WTC11 (cell line): ENCODE measurements at regions not wholly inside any gene's neighbourhood (a gene's known extent, or its start where the extent isn't known, plus 50 kb on each side); places are given as distances from the start of the nearest gene placed in this dataset.

Experiments
- ATF6 ChIP-seq: sonication (generic); formaldehyde crosslinking; IDR thresholded peaks from 2 replicates; pipeline ENCODE4 v1.8.1; 2023; ENCODE audit warnings: mild to moderate bottlenecking, missing genetic modification reagents
- CREB1 ChIP-seq: sonication (generic); formaldehyde crosslinking; IDR thresholded peaks from 2 replicates; pipeline ENCODE4 v1.8.0; 2023; ENCODE audit warnings: mild to moderate bottlenecking, missing genetic modification reagents
- CTCF ChIP-seq: fragments of 200-600 bp; IDR thresholded peaks from 2 replicates; pipeline ENCODE4 v1.8.0; 2022; ENCODE audit warnings: antibody characterized with exemption
- E2F5 ChIP-seq: sonication (generic); formaldehyde crosslinking; IDR thresholded peaks from 2 replicates; pipeline ENCODE4 v1.8.1; 2022; ENCODE audit warnings: mild to moderate bottlenecking, moderate library complexity, missing genetic modification reagents
- ESRRA ChIP-seq: sonication (generic); formaldehyde crosslinking; IDR thresholded peaks from 2 replicates; pipeline ENCODE4 v1.8.1; 2022; ENCODE audit warnings: mild to moderate bottlenecking, missing genetic modification reagents, borderline replicate concordance
- MXD4 ChIP-seq: fragments of 250-450 bp; sonication (Bioruptor Pico); IDR thresholded peaks from 2 replicates; pipeline ENCODE4 v1.8.0; 2021; ENCODE audit warnings: mild to moderate bottlenecking, moderate library complexity, borderline replicate concordance
- NR3C1 ChIP-seq: sonication (generic); formaldehyde crosslinking; conservative IDR thresholded peaks from 2 replicates; pipeline ENCODE4 v1.8.1; 2023; ENCODE audit warnings: low read depth, mild to moderate bottlenecking, missing genetic modification reagents
- TEAD1 ChIP-seq: sonication (generic); formaldehyde crosslinking; IDR thresholded peaks from 2 replicates; pipeline ENCODE4 v1.8.0; 2022; ENCODE audit warnings: mild to moderate bottlenecking, missing genetic modification reagents
- USF1 ChIP-seq: sonication (generic); formaldehyde crosslinking; IDR thresholded peaks from 2 replicates; pipeline ENCODE4 v1.8.0; 2022; ENCODE audit warnings: mild to moderate bottlenecking, missing genetic modification reagents
- TF ChIP-seq, protein P1 (sequence below): sonication (generic); formaldehyde crosslinking; IDR thresholded peaks from 2 replicates; pipeline ENCODE4 v1.8.1; 2023; ENCODE audit warnings: mild to moderate bottlenecking, missing genetic modification reagents
- TF ChIP-seq, protein P2 (sequence below): sonication (generic); formaldehyde crosslinking; IDR thresholded peaks from 2 replicates; pipeline ENCODE4 v1.8.0; 2022; ENCODE audit warnings: mild to moderate bottlenecking, missing genetic modification reagents
- TF ChIP-seq, protein P3 (sequence below): sonication (generic); formaldehyde crosslinking; IDR thresholded peaks from 2 replicates; pipeline ENCODE4 v1.8.1; 2022; ENCODE audit warnings: low read depth, missing genetic modification reagents, borderline replicate concordance
- TF ChIP-seq, protein P4 (sequence below): sonication (generic); formaldehyde crosslinking; IDR thresholded peaks from 2 replicates; pipeline ENCODE4 v1.8.1; 2022; ENCODE audit warnings: missing genetic modification reagents, borderline replicate concordance

GRCh38 chr4:64022560-64022959 lies 386.7 kb downstream of the TECRL start:
- TF ChIP-seq, protein P1, sequence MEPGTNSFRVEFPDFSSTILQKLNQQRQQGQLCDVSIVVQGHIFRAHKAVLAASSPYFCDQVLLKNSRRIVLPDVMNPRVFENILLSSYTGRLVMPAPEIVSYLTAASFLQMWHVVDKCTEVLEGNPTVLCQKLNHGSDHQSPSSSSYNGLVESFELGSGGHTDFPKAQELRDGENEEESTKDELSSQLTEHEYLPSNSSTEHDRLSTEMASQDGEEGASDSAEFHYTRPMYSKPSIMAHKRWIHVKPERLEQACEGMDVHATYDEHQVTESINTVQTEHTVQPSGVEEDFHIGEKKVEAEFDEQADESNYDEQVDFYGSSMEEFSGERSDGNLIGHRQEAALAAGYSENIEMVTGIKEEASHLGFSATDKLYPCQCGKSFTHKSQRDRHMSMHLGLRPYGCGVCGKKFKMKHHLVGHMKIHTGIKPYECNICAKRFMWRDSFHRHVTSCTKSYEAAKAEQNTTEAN, result no peak
- TF ChIP-seq E2F5 (CRISPR knock-in tag) (no peak), CREB1 (CRISPR knock-in tag) (no peak), CTCF (no peak), MXD4 (CRISPR knock-in tag) (no peak), USF1 (CRISPR knock-in tag) (no peak), ATF6 (CRISPR knock-in tag) (no peak), TEAD1 (CRISPR knock-in tag) (no peak), NR3C1 (CRISPR knock-in tag) (no peak), ESRRA (no peak)
- TF ChIP-seq, protein P2, sequence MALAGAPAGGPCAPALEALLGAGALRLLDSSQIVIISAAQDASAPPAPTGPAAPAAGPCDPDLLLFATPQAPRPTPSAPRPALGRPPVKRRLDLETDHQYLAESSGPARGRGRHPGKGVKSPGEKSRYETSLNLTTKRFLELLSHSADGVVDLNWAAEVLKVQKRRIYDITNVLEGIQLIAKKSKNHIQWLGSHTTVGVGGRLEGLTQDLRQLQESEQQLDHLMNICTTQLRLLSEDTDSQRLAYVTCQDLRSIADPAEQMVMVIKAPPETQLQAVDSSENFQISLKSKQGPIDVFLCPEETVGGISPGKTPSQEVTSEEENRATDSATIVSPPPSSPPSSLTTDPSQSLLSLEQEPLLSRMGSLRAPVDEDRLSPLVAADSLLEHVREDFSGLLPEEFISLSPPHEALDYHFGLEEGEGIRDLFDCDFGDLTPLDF (CRISPR knock-in tag), result no peak
- TF ChIP-seq, protein P3, sequence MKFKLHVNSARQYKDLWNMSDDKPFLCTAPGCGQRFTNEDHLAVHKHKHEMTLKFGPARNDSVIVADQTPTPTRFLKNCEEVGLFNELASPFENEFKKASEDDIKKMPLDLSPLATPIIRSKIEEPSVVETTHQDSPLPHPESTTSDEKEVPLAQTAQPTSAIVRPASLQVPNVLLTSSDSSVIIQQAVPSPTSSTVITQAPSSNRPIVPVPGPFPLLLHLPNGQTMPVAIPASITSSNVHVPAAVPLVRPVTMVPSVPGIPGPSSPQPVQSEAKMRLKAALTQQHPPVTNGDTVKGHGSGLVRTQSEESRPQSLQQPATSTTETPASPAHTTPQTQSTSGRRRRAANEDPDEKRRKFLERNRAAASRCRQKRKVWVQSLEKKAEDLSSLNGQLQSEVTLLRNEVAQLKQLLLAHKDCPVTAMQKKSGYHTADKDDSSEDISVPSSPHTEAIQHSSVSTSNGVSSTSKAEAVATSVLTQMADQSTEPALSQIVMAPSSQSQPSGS, result no peak
- TF ChIP-seq, protein P4, sequence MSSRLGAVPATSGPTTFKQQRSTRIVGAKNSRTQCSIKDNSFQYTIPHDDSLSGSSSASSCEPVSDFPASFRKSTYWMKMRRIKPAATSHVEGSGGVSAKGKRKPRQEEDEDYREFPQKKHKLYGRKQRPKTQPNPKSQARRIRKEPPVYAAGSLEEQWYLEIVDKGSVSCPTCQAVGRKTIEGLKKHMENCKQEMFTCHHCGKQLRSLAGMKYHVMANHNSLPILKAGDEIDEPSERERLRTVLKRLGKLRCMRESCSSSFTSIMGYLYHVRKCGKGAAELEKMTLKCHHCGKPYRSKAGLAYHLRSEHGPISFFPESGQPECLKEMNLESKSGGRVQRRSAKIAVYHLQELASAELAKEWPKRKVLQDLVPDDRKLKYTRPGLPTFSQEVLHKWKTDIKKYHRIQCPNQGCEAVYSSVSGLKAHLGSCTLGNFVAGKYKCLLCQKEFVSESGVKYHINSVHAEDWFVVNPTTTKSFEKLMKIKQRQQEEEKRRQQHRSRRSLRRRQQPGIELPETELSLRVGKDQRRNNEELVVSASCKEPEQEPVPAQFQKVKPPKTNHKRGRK (CRISPR knock-in tag), result no peak
